ENCODE measurements at regions not wholly inside any gene's neighbourhood (a gene's known extent, or its start where the extent isn't known, plus 50 kb on each side); places are given as distances from the start of the nearest gene placed in this dataset.

GRCh38 chr1:234668577-234668955 lies 58.6 kb upstream of the IRF2BP2 start:
- H3K4me1 ChIP-seq (ENCODE audit: insufficient read depth, low read length, severe bottlenecking), result peaks cover 14% of the 10 kb centered on the region
- H4K20me1 ChIP-seq (ENCODE audit: insufficient read depth, low read length), result no peaks in the 10 kb centered on the region
- no peaks in the 10 kb centered on the region for H3F3A ChIP-seq (ENCODE audit: insufficient read depth, low read length)
- no peak overlapping the region for H3K27ac ChIP-seq (ENCODE audit: low read depth, low read length, poor library complexity, severe bottlenecking)
- H3K9me3 ChIP-seq (ENCODE audit: low read length), result peaks cover 3% of the 10 kb centered on the region; the same call in 1 of the 2 replicates
- H3K4me2 ChIP-seq (ENCODE audit: low read length), result no peak overlapping the region
- H3K4me3 ChIP-seq (ENCODE audit: low read depth, low read length, poor library complexity, severe bottlenecking), result no peak overlapping the region
- H3K9me2 ChIP-seq (ENCODE audit: low read depth, low read length), result no peaks in the 10 kb centered on the region
- no peak overlapping the region for H3K9ac ChIP-seq (ENCODE audit: low read length)
- H3K79me2 ChIP-seq (ENCODE audit: insufficient read depth, low read length), result no peaks in the 10 kb centered on the region
- no peaks in the 10 kb centered on the region for H3K27me3 ChIP-seq (ENCODE audit: insufficient read depth, low read length)
- TF ChIP-seq EZH2 (IDR thresholded peaks at IDR 0.05; ENCODE audit: borderline replicate concordance, low read length) (no peak), CTCF (IDR thresholded peaks at IDR 0.05; ENCODE audit: low read length) (no peak)
- H2AFZ ChIP-seq (ENCODE audit: low read length), result no peak overlapping the region
- no peaks in the 10 kb centered on the region; the same call in 1 of the 2 replicates for H3K36me3 ChIP-seq (ENCODE audit: insufficient read depth, low read length)

GRCh38 chr1:234667600-234668576 lies 57.9 kb upstream of the IRF2BP2 start:
- H3K9me2 ChIP-seq (ENCODE audit: low read depth, low read length), result no peaks in the 10 kb centered on the region
- no peak overlapping the region for H3K27ac ChIP-seq (ENCODE audit: low read depth, low read length, poor library complexity, severe bottlenecking)
- no peaks in the 10 kb centered on the region for H3F3A ChIP-seq (ENCODE audit: insufficient read depth, low read length)
- no peak overlapping the region for H3K9ac ChIP-seq (ENCODE audit: low read length)
- H3K4me2 ChIP-seq (ENCODE audit: low read length), result no peak overlapping the region
- TF ChIP-seq CTCF (IDR thresholded peaks at IDR 0.05; ENCODE audit: low read length) (no peak), EZH2 (IDR thresholded peaks at IDR 0.05; ENCODE audit: borderline replicate concordance, low read length) (no peak)
- H2AFZ ChIP-seq (ENCODE audit: low read length), result no peak overlapping the region
- H3K27me3 ChIP-seq (ENCODE audit: insufficient read depth, low read length), result no peaks in the 10 kb centered on the region
- H3K79me2 ChIP-seq (ENCODE audit: insufficient read depth, low read length), result no peaks in the 10 kb centered on the region
- H4K20me1 ChIP-seq (ENCODE audit: insufficient read depth, low read length), result no peaks in the 10 kb centered on the region
- H3K4me3 ChIP-seq (ENCODE audit: low read depth, low read length, poor library complexity, severe bottlenecking), result no peak overlapping the region
- H3K4me1 ChIP-seq (ENCODE audit: insufficient read depth, low read length, severe bottlenecking), result peaks cover 14% of the 10 kb centered on the region
- peaks cover 3% of the 10 kb centered on the region; the same call in 1 of the 2 replicates for H3K9me3 ChIP-seq (ENCODE audit: low read length)
- H3K36me3 ChIP-seq (ENCODE audit: insufficient read depth, low read length), result no peaks in the 10 kb centered on the region; the same call in 1 of the 2 replicates

- Histone ChIP-seq H3F3A (ENCODE audit: insufficient read depth, low read length) (no peaks in the 10 kb centered on the region), H3K9me2 (ENCODE audit: low read depth, low read length) (no peaks in the 10 kb centered on the region), H3K79me2 (ENCODE audit: insufficient read depth, low read length) (no peaks in the 10 kb centered on the region), H3K27ac (ENCODE audit: low read depth, low read length, poor library complexity, severe bottlenecking) (no peak overlapping the region), H3K4me2 (ENCODE audit: low read length) (no peak overlapping the region), H3K4me3 (ENCODE audit: low read depth, low read length, poor library complexity, severe bottlenecking) (no peak overlapping the region), H3K9ac (ENCODE audit: low read length) (no peak overlapping the region), H3K9me3 (ENCODE audit: low read length) (peaks cover 3% of the 10 kb centered on the region; the same call in 1 of the 2 replicates), H4K20me1 (ENCODE audit: insufficient read depth, low read length) (no peaks in the 10 kb centered on the region), H3K27me3 (ENCODE audit: insufficient read depth, low read length) (no peaks in the 10 kb centered on the region), H2AFZ (ENCODE audit: low read length) (no peak overlapping the region), H3K36me3 (ENCODE audit: insufficient read depth, low read length) (no peaks in the 10 kb centered on the region; the same call in 1 of the 2 replicates), H3K4me1 (ENCODE audit: insufficient read depth, low read length, severe bottlenecking) (peaks cover 14% of the 10 kb centered on the region)
- no peak for TF ChIP-seq EZH2 (IDR thresholded peaks at IDR 0.05; ENCODE audit: borderline replicate concordance, low read length)
- TF ChIP-seq CTCF (IDR thresholded peaks at IDR 0.05; ENCODE audit: low read length), result no peak
Observed at GRCh38 chr1:234666761-234667160, 56.8 kb upstream of the IRF2BP2 start.
